Mucosa of descending colon (tissue), 3 donors: ENCODE measurements at regions not wholly inside any gene's neighbourhood (a gene's known extent, or its start where the extent isn't known, plus 50 kb on each side); places are given as distances from the start of the nearest gene placed in this dataset.

ENCODE experiments used
- ATAC-seq: fragments of 200-7000 bp; cut with Tn5 transposase; one replicate; pipeline ENCODE4 v1.9.1; 2020; ENCODE audit warnings: mild to moderate bottlenecking, moderate library complexity
- DNase-seq, 3 donors: peaks; one replicate each; pipeline ENCODE4 v3.0.0-alpha.2; 2020
- H3K36me3 ChIP-seq: fragments of 200-600 bp; one replicate; pipeline ENCODE4 v1.8.0; 2021; ENCODE audit warnings: low read depth, mild to moderate bottlenecking
- H3K4me1 ChIP-seq: fragments of 200-600 bp; one replicate; pipeline ENCODE4 v1.8.0; 2021; ENCODE audit warnings: low read depth, mild to moderate bottlenecking
- H3K4me3 ChIP-seq: fragments of 200-600 bp; one replicate; pipeline ENCODE4 v1.8.0; 2021; ENCODE audit warnings: mild to moderate bottlenecking
- H3K9me3 ChIP-seq: fragments of 200-600 bp; one replicate; pipeline ENCODE4 v1.8.0; 2021; ENCODE audit warnings: mild to moderate bottlenecking
- CTCF ChIP-seq: fragments of 200-600 bp; IDR thresholded peaks from one replicate; pipeline ENCODE4 v1.8.0; 2022; ENCODE audit warnings: antibody characterized with exemption, mild to moderate bottlenecking
- intact Hi-C, 2 donors: fragments of 100-400 bp; cut with DNase I in 1 of 2; cut with micrococcal nuclease in 1 of 2; formaldehyde crosslinking; loops; one replicate each; pipeline versions ENCODE4 v1.11.0 to v1.11.1; 2022; cut with DNase I, micrococcal nuclease
- donor health status: DM: no; HTN: no; CAD: no; lungs with moderate emphysema.
- donor health status: DM: no; HTN: no; CAD: no.
- donor health status: DM: no; HTN: yes; CAD: no.

GRCh38 chr17:15885770-15886169 lies 59.2 kb upstream of the ADORA2B start:
- H3K36me3 ChIP-seq, result no peaks in the 10 kb centered on the region
- intact Hi-C loops, result no loop called here
- H3K9me3 ChIP-seq, result no peaks in the 10 kb centered on the region
- ATAC-seq (no peak), DNase-seq (no peak)
- no peak for TF ChIP-seq CTCF
- no peaks in the 10 kb centered on the region for H3K4me1 ChIP-seq
- H3K4me3 ChIP-seq, result no peak overlapping the region

DNA sequence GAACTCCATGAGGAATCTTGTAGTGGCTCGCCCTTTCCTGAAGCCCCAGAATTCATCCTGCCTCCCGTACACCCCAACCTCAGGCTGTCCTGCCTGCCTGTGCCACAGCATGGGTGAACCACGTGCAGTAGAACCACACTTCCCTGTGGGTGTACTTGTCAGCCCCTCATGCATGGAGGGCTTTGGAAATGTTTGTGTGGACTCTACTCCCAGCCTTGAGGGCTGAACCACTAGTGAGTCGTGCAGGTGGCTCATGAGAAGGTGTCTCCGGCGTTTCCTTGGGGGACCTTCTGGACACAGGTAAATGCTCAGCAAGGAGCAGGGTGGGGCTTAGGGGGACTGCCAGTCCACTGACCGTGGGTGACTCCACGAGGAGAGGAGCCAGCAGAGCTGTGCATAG lies 58.7 kb upstream of the ADORA2B start:
- ATAC-seq (no peak), DNase-seq (no peak)
- H3K9me3 ChIP-seq, result no peaks in the 10 kb centered on the region
- no peaks in the 10 kb centered on the region for H3K36me3 ChIP-seq
- H3K4me3 ChIP-seq, result no peak overlapping the region
- no peaks in the 10 kb centered on the region for H3K4me1 ChIP-seq
- intact Hi-C loops, result no loop called here
- TF ChIP-seq CTCF, result no peak

DNA sequence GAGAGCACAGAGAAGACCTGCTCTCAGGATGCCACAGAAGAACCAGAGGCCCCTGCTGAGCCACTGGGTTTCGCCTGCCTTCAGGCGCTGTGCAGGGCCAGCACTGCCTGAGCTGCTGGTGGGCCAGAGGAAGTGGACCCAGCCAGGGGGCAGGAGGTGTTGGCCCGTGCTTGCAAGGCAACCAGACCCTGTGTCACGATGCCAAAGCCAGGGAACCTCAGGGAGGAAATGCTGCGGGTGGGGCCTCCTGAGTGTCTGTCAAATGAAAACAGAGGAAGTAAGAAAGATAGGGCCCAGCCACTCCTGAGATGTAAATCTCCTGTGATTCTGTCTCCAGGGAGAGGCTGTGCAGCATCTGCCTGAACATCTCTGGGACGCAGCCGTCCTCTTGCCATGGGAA lies 58.1 kb upstream of the ADORA2B start:
- DNase-seq, result no peak
- intact Hi-C loops, result no loop called here
- Histone ChIP-seq H3K4me3 (no peak overlapping the region), H3K4me1 (no peaks in the 10 kb centered on the region), H3K36me3 (no peaks in the 10 kb centered on the region), H3K9me3 (no peaks in the 10 kb centered on the region)
- no peak for ATAC-seq
- no peak for TF ChIP-seq CTCF

DNA sequence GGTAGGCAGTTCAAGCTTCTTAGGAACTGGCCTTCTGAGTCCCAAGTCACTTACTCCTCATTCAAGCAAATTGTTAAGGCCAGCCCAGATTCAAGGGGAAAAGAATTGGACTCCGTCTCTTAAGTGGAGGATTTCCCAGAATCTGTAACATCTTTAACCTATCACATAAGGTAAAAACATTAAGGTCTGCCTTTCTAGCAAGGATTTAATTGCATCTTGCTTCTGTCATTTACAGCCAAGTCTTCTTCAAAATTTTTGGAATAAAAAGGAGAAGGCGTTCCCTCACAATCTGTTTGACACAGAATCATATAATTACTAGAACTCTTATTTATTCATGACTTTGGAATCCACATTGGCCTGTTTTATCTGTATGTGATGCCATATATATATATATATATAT lies 56.5 kb upstream of the ADORA2B start:
- H3K36me3 ChIP-seq, result no peaks in the 10 kb centered on the region
- H3K9me3 ChIP-seq, result no peaks in the 10 kb centered on the region
- peaks cover 9% of the 10 kb centered on the region for H3K4me1 ChIP-seq
- no peak for ATAC-seq
- no peak for TF ChIP-seq CTCF
- no peak overlapping the region for H3K4me3 ChIP-seq
- intact Hi-C loops, result no loop called here
- DNase-seq, result no peak

DNA sequence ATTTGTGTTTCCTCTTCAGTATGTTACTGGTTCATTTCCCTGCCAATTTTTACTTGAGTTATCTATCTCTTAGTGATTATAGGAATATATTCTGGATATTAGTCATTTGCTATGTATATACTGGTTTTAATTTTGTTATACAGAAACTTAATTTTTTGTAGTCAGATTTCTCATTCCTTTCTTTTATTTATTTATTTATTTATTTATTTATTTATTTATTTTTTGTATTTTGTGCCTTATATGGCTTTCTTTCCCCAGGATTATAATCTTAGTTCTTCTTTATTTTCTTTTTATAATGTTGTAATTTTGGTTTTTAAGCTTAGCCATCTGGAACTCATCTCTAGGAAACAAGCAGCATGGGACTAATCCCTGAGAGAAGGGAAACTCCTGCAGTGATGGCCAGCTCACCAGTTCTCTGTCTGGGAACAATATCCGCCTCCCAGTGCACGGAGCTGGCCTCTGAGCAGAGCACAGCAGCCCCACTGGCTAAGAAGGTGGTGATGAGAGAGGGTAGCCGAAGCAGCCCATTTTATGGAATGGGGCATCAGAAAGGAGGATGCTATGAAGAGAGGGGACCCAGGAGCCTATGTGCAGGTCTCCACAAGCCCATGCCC lies 54.5 kb upstream of the ADORA2B start:
- Histone ChIP-seq H3K9me3 (no peaks in the 10 kb centered on the region), H3K4me1 (peaks cover 9% of the 10 kb centered on the region), H3K36me3 (no peaks in the 10 kb centered on the region), H3K4me3 (no peak overlapping the region)
- no peak for TF ChIP-seq CTCF
- ATAC-seq (no peak), DNase-seq (no peak)
- intact Hi-C loops, result no loop called here

- no peak for TF ChIP-seq CTCF
Observed at GRCh38 chr17:15891318-15891717, 53.6 kb upstream of the ADORA2B start.

More at GRCh38 chr17:15891318-15891717, 53.6 kb upstream of the ADORA2B start:
- H3K36me3 ChIP-seq, result no peaks in the 10 kb centered on the region
- no peak overlapping the region for H3K4me3 ChIP-seq
- no peaks in the 10 kb centered on the region for H3K9me3 ChIP-seq
- H3K4me1 ChIP-seq, result peaks cover 9% of the 10 kb centered on the region
- DNase-seq (no peak), ATAC-seq (no peak)
- intact Hi-C loops, result no loop called here
